DND-41 (cell line): ENCODE measurements at regions not wholly inside any gene's neighbourhood (a gene's known extent, or its start where the extent isn't known, plus 50 kb on each side); places are given as distances from the start of the nearest gene placed in this dataset.

Experiments used
- EZH2 ChIP-seq: IDR thresholded peaks from 3 replicates; pipeline ENCODE4 v1.6.1; 2012; ENCODE audit warnings: borderline replicate concordance, low read depth, mild to moderate bottlenecking, moderate library complexity, low read length, inconsistent platforms; ENCODE audit not compliant: severe bottlenecking
- TF ChIP-seq, protein P1 (sequence below): IDR thresholded peaks from 2 replicates; pipeline ENCODE4 v1.5.1; 2012; ENCODE audit warnings: borderline replicate concordance, low read length, moderate library complexity, mild to moderate bottlenecking; ENCODE audit not compliant: poor library complexity, severe bottlenecking; ENCODE audit errors: extremely low read depth

DNA sequence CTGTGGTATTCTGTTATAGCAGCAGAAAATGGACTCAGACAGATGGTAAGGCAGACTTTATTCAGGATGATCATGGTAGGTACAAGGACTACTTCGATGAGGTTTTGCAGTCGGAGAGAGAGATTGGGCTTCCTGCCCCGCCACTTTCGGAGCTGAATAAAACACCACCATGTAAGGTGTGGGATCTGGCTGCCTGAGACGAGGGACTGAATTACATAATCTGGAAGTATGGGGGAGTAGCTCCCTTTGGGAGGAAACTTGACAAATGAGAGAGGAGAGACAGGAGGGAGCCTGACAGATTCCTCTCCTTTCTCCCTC is 255.5 kb upstream of the GATB start:
- TF ChIP-seq, protein P1, sequence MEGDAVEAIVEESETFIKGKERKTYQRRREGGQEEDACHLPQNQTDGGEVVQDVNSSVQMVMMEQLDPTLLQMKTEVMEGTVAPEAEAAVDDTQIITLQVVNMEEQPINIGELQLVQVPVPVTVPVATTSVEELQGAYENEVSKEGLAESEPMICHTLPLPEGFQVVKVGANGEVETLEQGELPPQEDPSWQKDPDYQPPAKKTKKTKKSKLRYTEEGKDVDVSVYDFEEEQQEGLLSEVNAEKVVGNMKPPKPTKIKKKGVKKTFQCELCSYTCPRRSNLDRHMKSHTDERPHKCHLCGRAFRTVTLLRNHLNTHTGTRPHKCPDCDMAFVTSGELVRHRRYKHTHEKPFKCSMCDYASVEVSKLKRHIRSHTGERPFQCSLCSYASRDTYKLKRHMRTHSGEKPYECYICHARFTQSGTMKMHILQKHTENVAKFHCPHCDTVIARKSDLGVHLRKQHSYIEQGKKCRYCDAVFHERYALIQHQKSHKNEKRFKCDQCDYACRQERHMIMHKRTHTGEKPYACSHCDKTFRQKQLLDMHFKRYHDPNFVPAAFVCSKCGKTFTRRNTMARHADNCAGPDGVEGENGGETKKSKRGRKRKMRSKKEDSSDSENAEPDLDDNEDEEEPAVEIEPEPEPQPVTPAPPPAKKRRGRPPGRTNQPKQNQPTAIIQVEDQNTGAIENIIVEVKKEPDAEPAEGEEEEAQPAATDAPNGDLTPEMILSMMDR = no peak
- TF ChIP-seq EZH2 = no peak
